GM23248 (cell line): ENCODE measurements at regions not wholly inside any gene's neighbourhood (a gene's known extent, or its start where the extent isn't known, plus 50 kb on each side); places are given as distances from the start of the nearest gene placed in this dataset.

ENCODE experiments used
- EZH2 ChIP-seq: fragments of 200-600 bp; sonication (generic); IDR thresholded peaks from 2 replicates; pipeline ENCODE4 v1.6.1; 2018; ENCODE audit warnings: antibody characterized with exemption, mild to moderate bottlenecking; ENCODE audit not compliant: insufficient read depth, poor library complexity, severe bottlenecking
- EZH2phosphoT487 ChIP-seq: fragments of 200-600 bp; sonication (generic); IDR thresholded peaks from 2 replicates; pipeline ENCODE4 v1.6.1; 2018; ENCODE audit warnings: antibody characterized with exemption, moderate library complexity, mild to moderate bottlenecking, low read depth; ENCODE audit not compliant: insufficient read depth

DNA sequence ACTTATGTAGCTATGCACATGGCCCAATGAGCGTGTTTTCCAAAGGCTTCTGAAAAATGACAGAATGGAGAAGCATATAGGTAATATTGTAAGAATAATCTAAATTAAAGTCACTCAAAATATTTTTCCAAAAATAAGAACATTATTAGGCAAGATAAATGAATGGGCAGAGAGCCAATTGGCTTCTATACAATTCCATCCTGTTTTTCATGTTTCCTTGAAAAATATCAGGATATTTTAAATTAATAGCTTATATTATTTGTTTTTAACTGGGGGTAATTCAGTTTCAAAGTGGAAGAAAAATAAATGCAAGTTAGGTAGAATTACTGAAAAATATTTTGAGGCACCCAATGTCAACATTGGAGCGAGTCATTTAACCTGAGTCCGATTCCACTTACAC is 183.5 kb downstream of the PLK2 start:
- TF ChIP-seq EZH2phosphoT487 (no peak), EZH2 (no peak)
